ENCODE measurements at regions not wholly inside any gene's neighbourhood (a gene's known extent, or its start where the extent isn't known, plus 50 kb on each side); places are given as distances from the start of the nearest gene placed in this dataset.

DNA sequence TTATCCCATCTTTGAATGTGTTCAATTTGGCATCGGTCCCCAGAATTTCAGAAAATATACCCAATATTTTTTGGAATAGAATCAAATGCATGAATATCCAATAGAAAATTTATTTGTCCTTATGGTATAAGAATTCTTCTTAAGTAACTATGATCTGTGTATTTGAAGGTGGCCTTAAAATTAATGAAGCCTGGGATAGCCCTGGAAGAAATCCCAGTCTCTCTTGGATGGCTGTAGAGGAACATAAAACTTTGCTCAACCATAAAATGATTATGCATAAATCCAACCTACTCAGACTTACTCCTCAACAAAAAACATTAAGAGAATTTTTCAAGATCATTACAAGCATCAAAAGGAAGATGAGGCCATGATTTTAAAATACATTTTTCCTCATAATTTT is 269.4 kb upstream of the SMIM31 start:
- DNase-seq (ENCODE audit: low spot score) = no peak

DNA sequence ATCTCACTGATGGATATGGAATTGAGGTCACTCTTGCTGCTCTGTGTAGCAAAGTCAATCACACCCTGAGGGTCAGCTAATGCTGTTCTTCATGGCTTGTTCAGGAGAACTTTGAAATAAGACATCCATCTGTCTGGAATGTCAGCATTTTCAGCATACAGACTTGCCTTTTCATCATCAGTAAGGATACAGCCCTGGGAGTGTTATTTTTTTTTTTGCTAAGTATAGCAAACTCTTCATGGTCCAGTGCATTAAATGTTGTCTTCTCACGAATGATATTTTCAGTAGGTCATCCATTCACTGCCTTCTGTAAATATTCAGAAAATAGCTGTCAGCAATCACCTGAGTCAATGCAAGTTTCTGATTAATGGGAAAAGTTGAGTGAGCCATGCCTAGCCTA is 268.8 kb upstream of the SMIM31 start:
- no peak for DNase-seq (ENCODE audit: low spot score)

DNA sequence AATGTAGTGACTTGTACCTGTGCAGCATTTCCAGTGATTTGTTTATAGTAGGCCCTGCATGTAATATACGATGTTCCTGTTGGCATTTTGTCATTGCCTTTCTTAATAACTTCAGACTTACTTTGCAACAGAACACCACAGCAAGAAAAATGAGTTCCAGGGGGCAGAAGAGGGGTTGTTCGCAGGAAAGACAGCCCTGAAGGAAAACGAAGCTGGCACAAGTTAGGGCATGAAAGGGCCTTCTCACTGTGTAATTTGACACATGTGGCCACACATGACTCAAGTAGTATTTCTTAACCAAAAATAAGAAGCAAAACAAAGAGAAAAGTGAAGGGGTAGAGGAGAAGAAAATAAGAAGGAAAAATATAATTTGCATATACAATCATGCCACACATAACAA is 265.8 kb upstream of the SMIM31 start:
- DNase-seq (ENCODE audit: low spot score) = no peak

GRCh38 chr4:164501074-164501473 is 252.9 kb upstream of the SMIM31 start:
- no peak for DNase-seq (ENCODE audit: low spot score)

GRCh38 chr4:164503874-164504273 is 250.1 kb upstream of the SMIM31 start:
- no peak for DNase-seq (ENCODE audit: low spot score)

GRCh38 chr4:164508097-164508496 is 245.8 kb upstream of the SMIM31 start:
- no peak for DNase-seq (ENCODE audit: low spot score)

DNA sequence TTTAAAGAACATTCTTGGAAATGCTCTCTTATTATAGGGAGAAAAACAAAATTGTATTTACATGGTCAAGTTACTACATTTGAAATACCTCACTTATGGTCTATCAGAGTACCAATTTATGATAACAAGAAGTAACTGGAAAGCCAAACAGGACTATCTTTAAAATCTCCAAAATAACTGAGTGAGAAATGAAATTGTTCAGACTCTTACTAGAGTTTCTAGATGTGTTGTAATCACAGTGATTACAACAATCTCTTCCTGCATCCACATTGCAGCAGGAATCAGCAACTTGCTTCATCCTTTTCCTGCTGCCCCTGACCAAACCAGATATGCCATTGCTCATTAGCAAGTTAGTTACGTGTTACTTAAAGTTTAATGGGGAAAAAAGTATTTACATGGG is 245.2 kb upstream of the SMIM31 start:
- DNase-seq (ENCODE audit: low spot score) = no peak

DNA sequence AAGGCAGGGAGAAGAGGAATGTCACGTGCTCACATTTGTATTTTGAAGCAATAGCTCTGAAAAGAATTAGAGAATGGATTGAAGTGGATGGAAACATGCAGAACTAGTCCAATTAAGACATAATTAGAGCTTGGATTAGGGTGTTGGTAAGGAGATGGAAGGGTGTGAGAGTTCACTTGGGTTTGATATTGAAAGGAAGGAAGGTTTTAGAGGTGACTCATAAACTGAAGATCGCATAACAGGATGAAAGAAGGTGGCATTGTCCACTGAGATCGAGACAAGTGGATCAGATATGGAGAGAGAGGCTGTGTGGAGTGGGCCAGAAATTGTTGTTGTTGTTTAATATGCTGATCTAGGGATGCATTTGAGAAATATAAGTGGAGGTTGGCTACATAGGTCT is 244.0 kb upstream of the SMIM31 start:
- no peak for DNase-seq (ENCODE audit: low spot score)

GRCh38 chr4:164512124-164512523 is 241.8 kb upstream of the SMIM31 start:
- DNase-seq (ENCODE audit: low spot score) = no peak

GRCh38 chr4:164514765-164515164 is 239.2 kb upstream of the SMIM31 start:
- DNase-seq (ENCODE audit: low spot score) = no peak

DNA sequence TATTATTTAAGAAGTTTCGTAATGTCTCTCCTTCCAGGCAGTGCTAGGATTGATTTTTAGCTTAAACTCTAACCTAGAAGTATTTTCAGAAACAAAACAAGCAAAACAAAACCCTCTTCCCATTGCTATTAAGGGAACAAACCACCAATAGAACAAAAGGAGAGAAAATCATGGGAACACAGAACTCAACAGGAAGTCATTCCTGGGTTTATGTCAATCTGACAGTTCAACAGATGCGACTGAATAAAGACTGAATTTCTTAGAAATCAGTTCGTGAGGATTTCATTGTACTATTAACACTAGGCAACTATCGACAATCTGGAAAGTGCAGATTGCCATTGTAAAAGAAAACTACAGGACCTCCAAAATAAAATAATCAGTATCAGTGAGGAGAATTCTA is 229.1 kb upstream of the SMIM31 start:
- DNase-seq (ENCODE audit: low spot score) = no peak

GRCh38 chr4:164526933-164527583 is 226.9 kb upstream of the SMIM31 start:
- DNase-seq (ENCODE audit: low spot score) = no peak

- no peak for DNase-seq (ENCODE audit: low spot score)
Observed at GRCh38 chr4:164529058-164529457, 224.9 kb upstream of the SMIM31 start.

DNA sequence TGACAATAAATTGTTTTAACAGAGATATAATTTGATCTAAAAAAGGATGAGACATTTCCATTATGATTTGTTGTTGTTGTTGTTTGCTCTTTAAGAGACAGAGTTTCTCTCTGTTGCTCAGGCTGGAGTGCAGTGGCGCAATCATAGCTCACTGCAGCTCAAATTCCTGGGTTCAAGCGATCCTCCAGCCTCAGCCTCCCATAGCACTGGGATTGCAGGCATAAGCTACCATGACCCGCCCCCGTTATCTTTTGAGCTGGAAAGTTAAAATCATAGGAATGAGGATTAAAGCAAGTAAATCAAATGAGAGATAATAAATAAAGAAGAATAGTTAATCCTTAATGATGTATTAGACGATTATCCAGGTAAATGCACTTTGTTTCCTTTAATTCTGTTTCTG is 224.4 kb upstream of the SMIM31 start:
- no peak for DNase-seq (ENCODE audit: low spot score)

- no peak for DNase-seq (ENCODE audit: low spot score)
Observed at GRCh38 chr4:164531336-164531735, 222.6 kb upstream of the SMIM31 start.

GRCh38 chr4:164536814-164537213 is 217.1 kb upstream of the SMIM31 start:
- no peak for DNase-seq (ENCODE audit: low spot score)

DNA sequence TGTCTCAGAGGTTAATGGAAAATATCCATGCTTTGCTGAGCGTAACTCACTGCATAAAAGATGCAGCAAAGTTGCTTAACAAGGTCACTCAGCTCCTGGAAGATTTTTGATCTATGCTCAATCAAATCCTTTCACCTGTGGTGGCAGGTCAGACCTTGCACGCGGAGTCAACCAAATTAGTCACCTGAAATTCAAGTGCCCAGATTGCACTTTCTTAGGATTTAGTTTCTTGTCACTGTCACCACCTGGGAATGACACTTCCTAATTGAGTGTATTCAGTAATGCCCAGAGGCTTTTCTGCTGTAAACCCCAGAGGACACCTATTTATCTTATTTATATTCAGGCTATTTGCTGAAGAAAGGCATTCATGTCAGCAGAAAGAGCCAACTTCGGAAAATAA is 215.8 kb upstream of the SMIM31 start:
- no peak for DNase-seq (ENCODE audit: low spot score)

GRCh38 chr4:164540987-164541386 is 212.9 kb upstream of the SMIM31 start:
- DNase-seq (ENCODE audit: low spot score) = no peak

DNA sequence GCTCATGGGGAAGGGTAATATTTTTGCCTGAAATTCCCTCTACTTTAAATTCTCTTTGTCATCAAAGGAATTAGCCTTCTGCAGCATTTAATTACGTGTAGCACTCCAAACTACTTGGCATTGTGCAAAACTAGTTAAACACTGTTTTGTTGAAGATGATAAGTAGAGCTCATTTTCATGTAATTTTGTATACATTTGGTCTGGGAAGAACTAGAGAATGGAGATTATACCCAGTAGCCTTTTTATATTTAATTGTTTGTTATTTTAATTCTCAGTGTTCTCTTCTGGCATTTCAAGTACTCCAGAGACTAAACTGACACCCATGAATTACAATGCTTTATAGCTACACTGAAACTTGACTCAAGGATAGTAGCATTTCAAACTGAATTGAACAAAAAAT is 211.5 kb upstream of the SMIM31 start:
- no peak for DNase-seq (ENCODE audit: low spot score)

GRCh38 chr4:164550989-164551712 is 202.8 kb upstream of the SMIM31 start:
- DNase-seq (ENCODE audit: low spot score) = no peak

DNA sequence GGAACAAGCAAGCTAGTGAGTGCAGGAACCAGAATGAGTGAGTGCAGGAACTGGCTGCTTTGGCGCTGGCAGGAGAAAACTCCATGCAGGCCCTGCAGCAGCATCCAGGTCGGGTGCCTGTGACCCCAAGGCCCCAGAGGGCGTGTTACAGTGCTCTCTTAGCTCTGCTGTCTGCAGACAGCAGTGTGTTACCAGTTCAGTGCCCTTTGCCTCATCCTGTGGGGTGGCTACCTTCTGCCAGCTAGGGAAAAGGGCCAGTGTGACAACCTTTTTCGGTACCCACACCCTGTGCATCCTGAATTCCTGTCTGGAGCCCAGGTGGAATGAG is 202.3 kb upstream of the SMIM31 start:
- no peak for DNase-seq (ENCODE audit: low spot score)

GRCh38 chr4:164571593-164572390 is 182.1 kb upstream of the SMIM31 start:
- DNase-seq (ENCODE audit: low spot score) = no peak

GRCh38 chr4:164572877-164573279 is 181.1 kb upstream of the SMIM31 start:
- DNase-seq (ENCODE audit: low spot score) = no peak
